ENCODE measurements at regions not wholly inside any gene's neighbourhood (a gene's known extent, or its start where the extent isn't known, plus 50 kb on each side); places are given as distances from the start of the nearest gene placed in this dataset.

- H3K36me3 ChIP-seq (ENCODE audit: low read length) = no peaks in the 10 kb centered on the region
- TF ChIP-seq CTCF (IDR thresholded peaks at IDR 0.05; ENCODE audit: insufficient read depth, low read length, poor library complexity, severe bottlenecking) (no peak), EZH2phosphoT487 (conservative IDR thresholded peaks at IDR 0.05; ENCODE audit: low read length) (no peak)
- H3K9me2 ChIP-seq (replicated peaks; ENCODE audit: insufficient read depth, low read length) = no peaks in the 10 kb centered on the region
- H3K4me2 ChIP-seq (ENCODE audit: low read depth, low read length, poor library complexity, severe bottlenecking) = no peak overlapping the region
- no peak overlapping the region for H3K4me3 ChIP-seq (ENCODE audit: insufficient read depth, low read length, poor library complexity, severe bottlenecking)
- H3K27me3 ChIP-seq (ENCODE audit: low read length) = no peaks in the 10 kb centered on the region
- H3K79me2 ChIP-seq (ENCODE audit: insufficient read depth, low read length) = no peaks in the 10 kb centered on the region
- H3K27ac ChIP-seq (ENCODE audit: low read depth, low read length) = no peak overlapping the region
- no peak overlapping the region for H3K9ac ChIP-seq (ENCODE audit: low read length)
- H3F3A ChIP-seq (ENCODE audit: insufficient read depth) = no peaks in the 10 kb centered on the region
- H2AFZ ChIP-seq (ENCODE audit: low read depth, low read length, severe bottlenecking) = no peak overlapping the region
- H4K20me1 ChIP-seq (ENCODE audit: low read depth, low read length) = no peaks in the 10 kb centered on the region
- H3K9me3 ChIP-seq (ENCODE audit: insufficient read depth, low read length) = no peaks in the 10 kb centered on the region
Observed at GRCh38 chr20:22815603-22816315, 219.4 kb upstream of the SSTR4 start.

- H4K20me1 ChIP-seq (ENCODE audit: low read depth, low read length) = no peaks in the 10 kb centered on the region
- H3K4me3 ChIP-seq (ENCODE audit: insufficient read depth, low read length, poor library complexity, severe bottlenecking) = no peak overlapping the region
- no peaks in the 10 kb centered on the region for H3K9me2 ChIP-seq (replicated peaks; ENCODE audit: insufficient read depth, low read length)
- no peak overlapping the region for H2AFZ ChIP-seq (ENCODE audit: low read depth, low read length, severe bottlenecking)
- no peaks in the 10 kb centered on the region for H3K36me3 ChIP-seq (ENCODE audit: low read length)
- TF ChIP-seq CTCF (IDR thresholded peaks at IDR 0.05; ENCODE audit: insufficient read depth, low read length, poor library complexity, severe bottlenecking) = no peak
- no peak for TF ChIP-seq EZH2phosphoT487 (conservative IDR thresholded peaks at IDR 0.05; ENCODE audit: low read length)
- H3K27ac ChIP-seq (ENCODE audit: low read depth, low read length) = no peak overlapping the region
- no peaks in the 10 kb centered on the region for H3K79me2 ChIP-seq (ENCODE audit: insufficient read depth, low read length)
- H3K4me2 ChIP-seq (ENCODE audit: low read depth, low read length, poor library complexity, severe bottlenecking) = no peak overlapping the region
- H3K27me3 ChIP-seq (ENCODE audit: low read length) = no peaks in the 10 kb centered on the region
- no peak overlapping the region for H3K9ac ChIP-seq (ENCODE audit: low read length)
- no peaks in the 10 kb centered on the region for H3K9me3 ChIP-seq (ENCODE audit: insufficient read depth, low read length)
- no peaks in the 10 kb centered on the region for H3F3A ChIP-seq (ENCODE audit: insufficient read depth)
Observed at GRCh38 chr20:22818636-22819035, 216.5 kb upstream of the SSTR4 start.

GRCh38 chr20:22819112-22819511 is 216.0 kb upstream of the SSTR4 start:
- no peak overlapping the region for H3K4me2 ChIP-seq (ENCODE audit: low read depth, low read length, poor library complexity, severe bottlenecking)
- no peak overlapping the region for H3K9ac ChIP-seq (ENCODE audit: low read length)
- H3K9me3 ChIP-seq (ENCODE audit: insufficient read depth, low read length) = no peaks in the 10 kb centered on the region
- H3K9me2 ChIP-seq (replicated peaks; ENCODE audit: insufficient read depth, low read length) = no peaks in the 10 kb centered on the region
- no peaks in the 10 kb centered on the region for H3K36me3 ChIP-seq (ENCODE audit: low read length)
- no peak overlapping the region for H2AFZ ChIP-seq (ENCODE audit: low read depth, low read length, severe bottlenecking)
- no peak overlapping the region for H3K27ac ChIP-seq (ENCODE audit: low read depth, low read length)
- no peaks in the 10 kb centered on the region for H3F3A ChIP-seq (ENCODE audit: insufficient read depth)
- no peak overlapping the region for H3K4me3 ChIP-seq (ENCODE audit: insufficient read depth, low read length, poor library complexity, severe bottlenecking)
- no peaks in the 10 kb centered on the region for H3K79me2 ChIP-seq (ENCODE audit: insufficient read depth, low read length)
- H4K20me1 ChIP-seq (ENCODE audit: low read depth, low read length) = no peaks in the 10 kb centered on the region
- H3K27me3 ChIP-seq (ENCODE audit: low read length) = no peaks in the 10 kb centered on the region
- TF ChIP-seq CTCF (IDR thresholded peaks at IDR 0.05; ENCODE audit: insufficient read depth, low read length, poor library complexity, severe bottlenecking) (no peak), EZH2phosphoT487 (conservative IDR thresholded peaks at IDR 0.05; ENCODE audit: low read length) (no peak)

Measured in SU-DHL-6 (cell line).